Memory B cell (primary cell): ENCODE measurements at regions not wholly inside any gene's neighbourhood (a gene's known extent, or its start where the extent isn't known, plus 50 kb on each side); places are given as distances from the start of the nearest gene placed in this dataset.
"Not testable (repeated sequence)": the region's sequence is repeated elsewhere in the genome, so short reads cannot be mapped to it uniquely, and the experiment has no call there.

Source experiments
- ATAC-seq: fragments of 150-1000 bp; cut with Tn5 transposase; 2 replicates; pipeline ENCODE4 v1.10.0; 2021; ENCODE audit warnings: low read depth, mild to moderate bottlenecking, moderate library complexity
- DNase-seq, 2 donors: peaks; one replicate each; pipeline ENCODE4 v3.0.0; 2022; ENCODE audit warnings: low spot score in 2 of 2
- H3K27ac Mint-ChIP-seq: one replicate; pipeline ENCODE4 v1.8.0; 2022; ENCODE audit warnings: mild to moderate bottlenecking, moderate library complexity, mixed read lengths
- H3K27me3 Mint-ChIP-seq: one replicate; pipeline ENCODE4 v1.8.0; 2022; ENCODE audit warnings: mixed read lengths
- H3K36me3 Mint-ChIP-seq: one replicate; pipeline ENCODE4 v1.8.0; 2022; ENCODE audit warnings: mild to moderate bottlenecking, mixed read lengths
- H3K4me1 Mint-ChIP-seq: one replicate; pipeline ENCODE4 v1.8.0; 2022; ENCODE audit warnings: mixed read lengths
- H3K4me3 Mint-ChIP-seq: one replicate; pipeline ENCODE4 v1.8.0; 2022; ENCODE audit warnings: mild to moderate bottlenecking, moderate library complexity, mixed read lengths
- H3K9me3 Mint-ChIP-seq: one replicate; pipeline ENCODE4 v1.8.0; 2022; ENCODE audit warnings: mixed read lengths

DNA sequence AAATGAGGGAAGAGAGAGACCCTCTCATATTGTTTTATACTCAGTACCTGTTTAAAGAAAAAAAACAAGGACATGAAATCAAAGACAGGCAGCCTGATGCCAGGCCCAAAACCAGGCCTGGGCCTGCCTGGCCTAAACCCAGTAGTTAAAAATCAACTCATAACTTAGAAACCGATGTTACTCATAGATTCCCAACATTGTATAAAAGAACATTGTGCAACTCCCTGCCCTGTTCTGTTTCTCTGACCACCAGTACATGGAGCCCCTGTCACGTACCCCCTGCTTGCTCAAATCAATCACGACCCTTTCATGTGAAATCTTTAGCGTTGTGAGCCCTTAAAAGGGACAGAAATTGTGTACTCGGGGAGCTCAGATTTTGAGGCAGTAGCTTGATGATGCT is 291.4 kb upstream of the SGCG start:
- H3K27me3 Mint-ChIP-seq, H3K36me3 Mint-ChIP-seq, H3K4me1 Mint-ChIP-seq, DNase-seq, ATAC-seq, H3K27ac Mint-ChIP-seq, H3K4me3 Mint-ChIP-seq, H3K9me3 Mint-ChIP-seq: not testable (repeated sequence)

DNA sequence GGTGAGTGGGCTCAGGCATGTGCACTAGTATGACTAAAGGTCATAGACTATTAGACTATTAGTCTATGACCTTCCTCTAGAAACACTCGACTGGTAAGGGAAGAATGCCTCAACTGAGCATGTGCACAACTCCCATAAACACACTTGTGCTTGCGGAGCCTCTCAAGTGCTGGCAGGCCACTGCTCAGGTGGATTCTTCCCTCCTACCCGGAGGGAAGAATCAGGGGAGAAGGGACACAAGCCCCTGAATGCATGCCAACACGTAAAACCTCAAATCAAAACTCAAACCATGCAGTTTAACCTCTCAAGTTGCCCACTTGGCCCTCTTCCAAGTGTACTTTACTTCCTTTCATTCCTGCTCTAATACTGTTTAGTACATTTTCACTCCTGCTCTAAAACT is 287.6 kb upstream of the SGCG start:
- H3K4me1 Mint-ChIP-seq, result no peaks in the 10 kb centered on the region
- peaks cover 1% of the 10 kb centered on the region for H3K27me3 Mint-ChIP-seq

DNA sequence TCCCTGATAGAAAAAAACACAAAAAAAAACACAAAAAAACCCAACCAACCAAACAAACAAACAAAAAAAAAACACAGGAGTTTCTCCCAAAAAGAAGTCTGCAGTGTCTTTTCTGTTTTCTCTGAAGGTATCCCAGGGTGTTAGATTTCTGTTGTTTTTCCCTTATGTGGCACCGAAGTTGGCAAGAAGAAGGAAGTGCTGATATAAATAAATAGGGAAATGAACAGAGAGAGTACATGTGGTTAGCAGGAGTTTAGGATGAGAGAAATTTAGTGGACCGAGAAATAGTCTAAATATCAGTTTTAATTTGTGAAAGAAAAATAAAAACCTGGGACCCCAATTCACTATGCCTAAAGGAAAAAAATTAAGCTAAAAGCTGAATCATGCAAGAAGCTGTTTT is 287.0 kb upstream of the SGCG start:
- ATAC-seq (no peak), DNase-seq (no peak)
- no peak overlapping the region for H3K4me3 Mint-ChIP-seq
- H3K9me3 Mint-ChIP-seq, result peaks cover 3% of the 10 kb centered on the region
- H3K27me3 Mint-ChIP-seq, result peaks cover 1% of the 10 kb centered on the region
- H3K27ac Mint-ChIP-seq, result no peak overlapping the region
- no peaks in the 10 kb centered on the region for H3K36me3 Mint-ChIP-seq
- no peaks in the 10 kb centered on the region for H3K4me1 Mint-ChIP-seq

More for the DNA sequence above, 287.6 kb upstream of the SGCG start:
- H3K9me3 Mint-ChIP-seq, result peaks cover 3% of the 10 kb centered on the region
- no peaks in the 10 kb centered on the region for H3K36me3 Mint-ChIP-seq
- H3K4me3 Mint-ChIP-seq, result no peak overlapping the region
- ATAC-seq (no peak), DNase-seq (no peak)
- no peak overlapping the region for H3K27ac Mint-ChIP-seq

DNA sequence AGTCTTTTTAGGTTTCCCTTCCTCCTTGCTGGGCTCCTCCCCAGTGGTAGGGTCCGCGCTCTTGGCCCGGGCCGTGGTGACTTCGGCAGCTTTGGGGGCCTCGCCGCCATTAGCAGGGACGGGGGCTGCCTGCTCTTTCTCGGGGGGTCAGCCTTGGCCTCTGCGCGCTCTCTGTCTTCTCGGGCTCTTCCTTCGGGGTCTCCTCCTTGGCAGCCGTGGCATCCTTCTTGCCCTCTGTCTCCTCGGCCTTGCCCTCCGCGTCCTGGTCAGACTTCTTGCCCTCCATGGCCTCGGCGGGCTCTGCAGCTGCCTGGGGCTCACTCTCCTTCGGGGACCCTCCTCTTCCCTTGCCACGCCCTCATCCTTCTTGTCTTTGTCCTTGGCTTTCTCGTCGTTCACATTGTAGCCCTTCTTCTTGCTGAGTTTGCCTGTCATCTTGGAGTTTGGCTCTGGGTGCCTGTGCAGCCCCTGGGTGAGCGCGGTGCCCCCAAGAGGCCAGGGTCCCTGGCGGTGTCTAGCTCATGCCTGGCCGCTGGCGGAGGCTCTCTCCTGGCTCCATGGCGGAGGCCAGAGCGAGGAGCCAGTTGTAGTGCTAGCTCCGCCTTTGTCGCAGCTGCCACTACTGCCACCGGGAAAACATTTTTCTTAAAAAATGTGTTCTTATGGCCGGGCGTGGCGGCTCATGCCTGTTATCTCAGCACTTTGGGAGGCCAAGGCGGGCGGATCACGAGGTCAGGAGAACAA is 283.0 kb upstream of the SGCG start:
- no peak overlapping the region for H3K4me3 Mint-ChIP-seq
- peaks cover 2% of the 10 kb centered on the region for H3K9me3 Mint-ChIP-seq
- DNase-seq (no peak), ATAC-seq (no peak)
- no peak overlapping the region for H3K27ac Mint-ChIP-seq
- no peaks in the 10 kb centered on the region for H3K4me1 Mint-ChIP-seq
- no peaks in the 10 kb centered on the region for H3K36me3 Mint-ChIP-seq
- H3K27me3 Mint-ChIP-seq, result peaks cover 1% of the 10 kb centered on the region

DNA sequence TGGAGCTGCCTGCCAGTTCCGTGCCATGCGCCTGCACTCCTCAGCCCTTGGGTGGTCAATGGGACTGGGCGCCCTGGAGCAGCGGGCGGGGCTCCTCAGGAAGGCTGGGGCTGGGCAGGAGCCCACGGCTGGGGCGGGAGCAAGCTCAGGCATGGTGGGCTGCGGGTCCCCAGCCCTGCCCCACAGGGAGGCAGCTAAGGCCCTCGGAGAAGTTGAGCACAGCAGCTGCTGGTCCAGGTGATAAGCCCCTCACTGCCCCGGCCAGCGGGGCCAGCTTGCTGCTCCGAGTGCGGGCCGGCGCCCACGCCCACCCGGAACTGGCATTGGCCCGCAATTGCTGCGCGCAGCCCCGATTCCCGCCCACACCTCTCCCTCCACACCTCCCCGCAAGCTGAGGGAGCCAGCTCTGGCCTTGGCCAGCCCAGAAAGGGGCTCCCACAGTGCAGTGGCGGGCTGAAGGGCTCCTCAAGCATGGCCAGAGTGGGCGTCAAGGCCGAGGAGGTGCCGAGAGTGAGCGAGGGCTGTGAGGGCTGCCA is 280.3 kb upstream of the SGCG start:
- H3K36me3 Mint-ChIP-seq, H3K9me3 Mint-ChIP-seq, H3K4me3 Mint-ChIP-seq: not testable (repeated sequence)

DNA sequence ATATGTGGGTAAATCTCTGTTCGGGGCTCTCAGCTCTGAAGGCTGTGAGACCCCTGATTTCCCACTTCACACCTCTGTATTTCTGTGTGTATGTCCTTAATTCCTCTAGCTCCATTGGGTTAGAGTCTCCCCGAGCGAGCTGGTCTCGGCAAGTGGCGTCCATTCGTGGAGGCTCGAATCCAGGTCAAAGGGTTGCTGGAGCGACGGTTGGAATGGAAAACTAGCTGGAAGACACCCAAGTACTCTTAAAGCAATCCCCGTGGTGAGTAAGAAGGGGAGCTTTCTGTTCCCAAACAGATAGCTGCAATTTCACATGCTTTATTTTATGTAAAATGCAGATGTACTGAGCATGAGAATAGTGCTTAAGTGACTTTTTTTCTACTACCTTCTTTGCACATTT is 277.5 kb upstream of the SGCG start:
- DNase-seq (no peak), ATAC-seq (no peak)
- Mint-ChIP-seq H3K4me1 (no peaks in the 10 kb centered on the region), H3K27ac (no peak overlapping the region), H3K27me3 (no peaks in the 10 kb centered on the region), H3K36me3 (no peaks in the 10 kb centered on the region), H3K4me3 (no peak overlapping the region), H3K9me3 (no peaks in the 10 kb centered on the region)

More for the DNA sequence above, 280.3 kb upstream of the SGCG start:
- not testable (repeated sequence) for DNase-seq, H3K27ac Mint-ChIP-seq, H3K4me1 Mint-ChIP-seq, H3K27me3 Mint-ChIP-seq, ATAC-seq

DNA sequence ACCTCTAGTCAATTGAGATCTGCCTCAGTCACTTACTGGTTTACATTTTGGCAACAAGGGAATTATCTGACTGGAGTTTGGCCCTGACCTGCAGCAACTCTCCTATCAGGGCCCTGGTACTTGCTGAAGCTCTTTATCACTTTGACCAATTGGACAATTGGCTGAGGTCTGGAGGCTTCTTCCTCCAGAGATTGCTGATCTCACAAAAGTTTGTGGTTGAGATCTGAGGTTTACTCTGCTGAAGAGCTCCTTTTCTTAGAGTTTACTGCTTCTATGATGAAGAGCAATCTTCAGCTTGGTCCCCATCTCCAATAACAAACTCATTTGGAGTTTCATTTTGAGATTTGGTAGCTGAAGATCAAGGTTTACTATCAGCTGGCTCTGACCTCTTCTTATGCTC is 276.9 kb upstream of the SGCG start:
- Mint-ChIP-seq H3K4me1 (no peaks in the 10 kb centered on the region), H3K27me3 (peaks cover 2% of the 10 kb centered on the region), H3K27ac (no peak overlapping the region), H3K36me3 (no peaks in the 10 kb centered on the region), H3K9me3 (no peaks in the 10 kb centered on the region), H3K4me3 (no peak overlapping the region)
- DNase-seq (no peak), ATAC-seq (no peak)

DNA sequence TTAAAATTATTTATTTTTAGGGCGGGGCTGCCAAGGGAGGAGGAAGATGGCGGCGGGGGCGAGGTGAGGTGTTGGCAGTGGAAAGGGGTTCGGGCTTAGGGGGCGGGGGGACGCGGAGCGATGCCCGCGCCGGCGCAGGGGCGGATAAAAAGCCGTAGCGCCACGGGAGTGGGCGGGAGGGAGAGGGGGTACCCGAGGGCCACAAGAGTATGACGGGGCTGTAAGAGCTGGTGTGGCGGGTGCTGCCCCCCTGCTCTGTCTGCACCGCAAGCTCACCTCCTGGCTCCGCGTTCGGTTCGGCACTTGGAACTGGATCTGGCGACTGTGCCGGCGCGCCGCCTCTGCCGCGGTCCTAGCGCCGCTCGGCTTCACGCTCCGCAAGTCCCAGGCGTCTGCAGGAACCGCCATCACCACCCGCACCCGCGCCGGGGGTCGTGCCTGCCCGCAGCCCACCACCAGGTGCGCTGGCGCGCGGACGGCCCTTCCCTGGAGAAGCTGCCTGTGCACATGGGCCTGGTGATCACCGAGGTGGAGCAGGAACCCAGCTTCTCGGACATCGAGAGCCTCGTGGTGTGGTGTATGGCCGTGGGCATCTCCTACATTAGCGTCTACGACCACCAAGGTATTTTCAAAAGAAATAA is 265.2 kb upstream of the SGCG start:
- ATAC-seq (peak; percentile 53), DNase-seq (no peak)
- no peaks in the 10 kb centered on the region for H3K27me3 Mint-ChIP-seq
- peaks cover 2% of the 10 kb centered on the region for H3K9me3 Mint-ChIP-seq
- H3K36me3 Mint-ChIP-seq, result no peaks in the 10 kb centered on the region
- no peaks in the 10 kb centered on the region for H3K4me1 Mint-ChIP-seq
- H3K27ac Mint-ChIP-seq, result no peak overlapping the region
- H3K4me3 Mint-ChIP-seq, result no peak overlapping the region

DNA sequence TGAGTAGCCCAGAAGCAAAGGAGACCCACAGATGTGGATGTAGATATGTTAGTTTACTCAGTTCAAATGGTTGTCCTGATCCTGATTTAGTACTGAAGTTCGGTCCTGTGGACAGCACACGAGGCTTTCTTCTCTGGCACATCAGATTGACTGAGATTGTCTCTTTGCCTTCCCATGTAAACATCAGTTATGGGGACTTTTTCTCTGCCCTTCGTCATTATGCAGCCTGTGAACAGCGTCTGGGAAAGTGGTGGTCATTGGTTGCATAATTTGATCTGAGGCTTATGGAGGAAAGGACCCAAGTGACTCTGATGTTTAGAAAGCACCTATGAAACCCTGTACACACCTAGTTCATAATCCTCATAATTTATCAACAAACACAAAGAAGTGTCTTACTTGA is 264.5 kb upstream of the SGCG start:
- not testable (repeated sequence) for H3K4me1 Mint-ChIP-seq, ATAC-seq, H3K9me3 Mint-ChIP-seq, H3K36me3 Mint-ChIP-seq, H3K27me3 Mint-ChIP-seq, H3K27ac Mint-ChIP-seq, DNase-seq, H3K4me3 Mint-ChIP-seq

DNA sequence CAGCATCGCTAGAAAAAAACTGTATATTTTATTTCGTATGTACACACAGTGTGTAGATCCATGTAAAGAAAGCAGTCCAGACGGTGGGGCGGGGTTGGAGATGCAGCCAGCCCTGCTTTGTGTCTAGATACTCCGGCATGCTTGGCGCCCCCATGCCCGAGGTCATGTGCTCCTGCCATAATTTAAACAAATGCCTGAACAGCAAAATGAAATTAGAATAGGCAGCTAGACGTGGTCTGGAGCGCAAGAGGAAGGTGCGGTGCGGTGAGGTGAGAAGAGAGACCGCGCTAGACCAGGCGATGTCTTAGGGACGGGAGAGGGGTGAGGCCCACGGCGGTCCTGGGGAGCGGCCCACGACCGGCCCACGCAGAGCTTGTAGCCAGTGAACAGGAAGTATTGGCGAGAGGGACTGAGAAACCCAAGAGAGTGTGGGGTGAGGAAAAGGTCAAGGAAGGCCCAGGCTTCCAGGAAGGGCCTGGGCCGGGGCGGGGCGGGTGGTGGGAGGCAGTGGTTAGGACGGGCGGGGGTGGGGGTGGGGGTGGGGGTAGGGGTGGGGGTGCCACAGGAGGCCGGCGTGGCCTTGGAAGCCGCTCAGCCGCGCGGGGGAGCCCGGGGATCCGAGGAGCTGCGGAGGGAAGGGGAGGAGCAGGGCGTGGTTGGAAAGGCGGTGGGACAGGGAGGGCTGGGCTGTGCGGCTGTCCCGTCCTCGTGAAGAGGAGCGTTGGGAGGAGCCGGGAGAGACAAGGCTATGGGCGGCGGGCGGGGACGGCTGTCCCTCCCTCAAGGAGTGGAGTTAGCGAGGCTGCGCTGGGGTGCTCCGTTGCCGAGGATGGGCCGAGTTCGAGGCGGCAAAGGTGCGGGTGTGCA is 254.7 kb upstream of the SGCG start:
- no peak for ATAC-seq
- H3K4me3 Mint-ChIP-seq, result peak overlapping the region; percentile 35
- peaks cover 3% of the 10 kb centered on the region for H3K4me1 Mint-ChIP-seq
- H3K27me3 Mint-ChIP-seq, result peaks cover 10% of the 10 kb centered on the region
- H3K27ac Mint-ChIP-seq, result no peak overlapping the region
- no peak for DNase-seq
- H3K36me3 Mint-ChIP-seq, result no peaks in the 10 kb centered on the region
- peaks cover 2% of the 10 kb centered on the region for H3K9me3 Mint-ChIP-seq

DNA sequence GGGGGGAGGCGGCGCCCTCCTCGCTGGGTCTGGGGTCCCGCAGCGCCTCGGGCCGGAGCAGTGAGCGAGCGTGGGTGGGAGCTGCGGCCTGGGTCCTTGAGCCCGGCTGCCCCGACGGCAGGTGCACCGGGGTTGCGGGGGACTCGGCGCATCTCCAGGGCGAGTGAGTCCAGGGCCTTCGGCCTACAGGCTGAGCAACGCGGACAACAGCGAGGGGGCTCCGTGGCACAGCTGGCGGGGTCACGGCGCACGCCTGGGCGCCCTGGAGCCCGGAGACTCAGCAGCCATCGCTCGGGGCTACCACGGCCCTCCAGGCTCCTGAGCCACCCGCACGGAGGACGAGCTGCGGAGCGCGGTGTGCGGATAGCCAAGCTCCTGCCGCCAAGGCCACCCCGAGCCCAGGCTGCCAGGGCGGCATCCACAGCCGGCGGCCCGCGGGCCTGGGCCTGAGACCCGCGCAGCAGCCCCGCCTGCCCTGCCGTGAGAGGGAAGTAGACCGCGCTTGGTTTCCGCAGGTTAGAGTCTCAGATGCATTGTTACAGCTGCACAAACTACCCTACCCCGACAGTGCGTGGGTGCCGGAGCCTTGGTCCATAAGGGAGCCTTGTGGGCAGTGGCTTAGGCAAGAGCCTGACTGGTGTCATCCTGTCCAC is 253.9 kb upstream of the SGCG start:
- ATAC-seq, result no peak
- Mint-ChIP-seq H3K27ac (no peak overlapping the region), H3K4me3 (no peak overlapping the region), H3K36me3 (no peaks in the 10 kb centered on the region), H3K4me1 (peaks cover 3% of the 10 kb centered on the region), H3K9me3 (peaks cover 2% of the 10 kb centered on the region), H3K27me3 (peaks cover 10% of the 10 kb centered on the region)
- DNase-seq, result no peak

DNA sequence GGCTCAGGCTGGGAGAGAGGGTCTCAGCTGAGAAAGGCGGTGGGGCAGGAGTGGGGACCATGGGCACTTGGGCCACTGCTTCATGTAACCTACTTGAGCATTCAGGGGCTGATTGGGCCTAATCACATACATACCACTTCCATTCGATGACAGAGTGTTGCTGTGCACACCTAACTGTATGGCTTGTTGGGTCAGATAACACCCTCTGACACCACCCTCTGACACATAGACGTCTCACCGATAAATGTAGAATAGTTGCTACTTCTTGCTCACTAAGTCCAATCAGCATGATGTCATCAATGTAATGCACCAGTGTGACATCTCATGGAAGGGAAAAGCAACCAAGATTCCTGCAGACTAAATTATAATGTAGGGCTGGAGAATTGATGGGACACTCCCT is 252.9 kb upstream of the SGCG start:
- H3K36me3 Mint-ChIP-seq, ATAC-seq, H3K9me3 Mint-ChIP-seq, DNase-seq, H3K27ac Mint-ChIP-seq, H3K4me1 Mint-ChIP-seq, H3K4me3 Mint-ChIP-seq: not testable (repeated sequence)
- H3K27me3 Mint-ChIP-seq, result peaks cover 10% of the 10 kb centered on the region

DNA sequence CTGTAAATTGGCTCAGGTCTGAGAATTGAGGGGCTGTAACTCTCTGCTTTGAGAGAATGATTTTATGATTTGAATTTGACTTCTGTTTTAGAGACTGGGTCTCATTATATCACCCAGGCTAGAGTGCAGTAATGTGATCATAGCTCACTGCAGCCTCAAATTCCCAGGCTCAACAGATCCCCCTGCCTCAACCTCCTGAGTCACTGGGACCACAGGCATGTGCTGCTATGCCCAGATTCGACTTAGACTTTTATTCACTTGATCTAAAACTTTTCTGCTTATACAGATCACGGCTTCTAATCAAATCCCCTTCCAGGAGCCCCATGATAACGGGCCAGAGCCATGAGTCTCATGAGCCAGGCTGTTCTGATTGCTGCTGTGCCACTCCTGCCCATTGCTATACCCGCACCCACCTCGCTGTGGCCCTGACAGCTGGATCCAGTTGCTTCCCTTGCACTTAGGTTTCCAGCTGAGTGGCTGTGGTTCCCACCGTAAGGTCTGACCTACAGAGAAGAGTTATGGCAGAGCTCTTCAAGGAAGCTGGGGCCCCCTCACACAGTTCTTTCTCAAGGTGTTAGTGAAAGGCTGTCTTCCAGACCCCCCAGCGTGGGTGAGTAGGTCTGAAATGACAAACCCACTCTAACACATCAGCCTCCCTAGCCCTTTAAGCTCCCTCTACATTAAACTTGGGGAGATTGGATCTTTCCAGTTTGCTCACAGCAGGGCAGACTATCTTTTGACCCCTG is 251.2 kb upstream of the SGCG start:
- ATAC-seq (no peak), DNase-seq (no peak)
- H3K4me3 Mint-ChIP-seq, result no peak overlapping the region
- H3K27me3 Mint-ChIP-seq, result peaks cover 10% of the 10 kb centered on the region
- H3K27ac Mint-ChIP-seq, result no peak overlapping the region
- H3K9me3 Mint-ChIP-seq, result peaks cover 2% of the 10 kb centered on the region
- peaks cover 3% of the 10 kb centered on the region for H3K4me1 Mint-ChIP-seq
- H3K36me3 Mint-ChIP-seq, result no peaks in the 10 kb centered on the region
